ENCODE measurements at regions not wholly inside any gene's neighbourhood (a gene's known extent, or its start where the extent isn't known, plus 50 kb on each side); places are given as distances from the start of the nearest gene placed in this dataset.
A peak's percentile ranks its signal among the peaks of the same experiment; 100 is the strongest.

DNA sequence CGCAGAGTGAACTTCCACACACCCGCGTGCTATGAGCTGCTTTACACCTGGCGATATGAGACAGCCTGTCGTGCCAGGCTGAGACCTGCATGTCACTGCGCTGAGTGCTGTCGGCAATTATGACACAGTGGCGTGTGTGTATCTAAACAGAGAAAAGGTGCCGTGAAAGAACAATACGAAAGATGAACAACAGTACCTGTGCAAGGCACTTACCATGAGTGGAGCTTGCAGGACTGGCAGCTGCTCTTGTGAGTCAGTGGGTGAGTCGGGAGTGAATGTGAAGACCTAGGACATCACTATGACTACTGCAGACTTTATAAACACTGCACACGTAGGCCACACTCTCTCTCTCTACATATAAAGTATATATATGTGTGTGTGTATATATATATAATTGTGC lies 68.5 kb upstream of the DUSP22 start:
- DNase-seq (ENCODE audit: insufficient read length, low spot score): no peak

DNA sequence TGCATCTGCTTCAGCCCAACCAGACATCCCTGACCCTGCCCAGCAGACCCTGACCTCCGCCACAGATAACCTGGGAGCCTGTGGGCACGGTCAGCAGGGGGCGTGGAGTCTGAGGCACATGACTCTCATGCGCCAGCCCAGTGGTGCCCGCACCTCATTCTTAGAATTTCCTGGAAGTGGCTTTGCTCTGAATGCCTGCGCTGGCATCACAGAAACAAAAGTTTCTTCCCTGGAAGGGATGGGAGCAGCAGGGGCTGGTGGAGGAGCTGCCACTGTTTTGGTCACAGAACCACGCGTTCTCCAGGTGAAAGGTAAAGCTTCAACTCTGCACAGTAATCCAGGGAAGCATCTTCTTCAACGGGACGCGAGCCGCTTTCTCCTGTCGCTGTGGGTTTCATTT lies 67.9 kb upstream of the DUSP22 start:
- no peak for DNase-seq (ENCODE audit: insufficient read length, low spot score)
- FAIRE-seq: no peak

More for the DNA sequence above, 68.5 kb upstream of the DUSP22 start:
- peak; percentile 14 for FAIRE-seq

DNA sequence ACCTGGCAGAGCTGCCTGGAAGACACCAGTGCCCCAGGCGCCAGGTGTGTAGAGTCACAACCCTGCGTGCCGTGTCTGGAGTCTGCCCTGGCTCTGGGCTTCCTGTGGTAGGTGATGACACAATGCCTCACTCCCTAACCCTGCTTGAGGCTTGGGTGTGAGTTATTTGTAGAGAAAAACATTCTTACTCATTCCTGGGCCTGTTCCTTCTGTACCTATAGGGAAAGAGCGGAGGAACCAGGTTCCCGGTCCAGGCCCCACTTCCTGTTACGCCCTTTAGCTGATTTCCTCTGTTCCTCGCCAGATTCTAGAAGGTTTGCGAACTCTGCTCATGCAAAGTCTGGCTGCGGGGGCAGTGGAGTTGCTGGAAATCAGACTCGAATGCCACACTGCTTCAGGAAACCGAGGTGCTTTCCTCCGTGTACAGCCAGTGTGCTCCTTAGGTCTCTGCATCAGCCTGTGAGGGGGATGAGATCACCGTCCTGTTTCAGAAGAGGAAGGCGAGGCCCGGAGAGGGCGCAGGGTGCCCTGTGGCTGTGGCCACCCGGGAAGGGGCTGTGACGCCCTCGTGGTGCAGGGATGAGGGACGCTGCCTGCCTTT lies 67.1 kb upstream of the DUSP22 start:
- DNase-seq (ENCODE audit: insufficient read length, low spot score): no peak

DNA sequence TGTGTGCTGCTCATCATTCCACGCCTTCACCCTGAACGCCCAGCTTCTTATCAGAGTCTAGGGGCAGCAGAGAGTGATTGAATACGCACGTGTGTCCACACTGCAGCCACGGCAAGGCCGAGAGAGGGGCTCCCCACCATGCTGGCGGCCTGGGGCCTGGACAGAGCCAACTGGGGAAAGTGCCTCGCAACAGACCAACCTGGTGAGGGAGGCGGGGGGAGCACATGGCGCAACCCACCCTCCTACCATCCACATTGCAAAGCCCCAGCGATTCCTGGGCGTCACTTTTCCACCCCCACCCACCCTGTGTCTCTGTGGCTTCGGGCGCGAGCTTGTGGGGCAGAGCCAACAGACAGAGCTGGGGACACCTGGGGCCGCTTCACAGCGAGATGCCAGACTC lies 66.4 kb upstream of the DUSP22 start:
- DNase-seq (ENCODE audit: insufficient read length, low spot score): no peak
- FAIRE-seq: no peak

More for the DNA sequence above, 67.1 kb upstream of the DUSP22 start:
- peak; percentile 99 for FAIRE-seq

DNA sequence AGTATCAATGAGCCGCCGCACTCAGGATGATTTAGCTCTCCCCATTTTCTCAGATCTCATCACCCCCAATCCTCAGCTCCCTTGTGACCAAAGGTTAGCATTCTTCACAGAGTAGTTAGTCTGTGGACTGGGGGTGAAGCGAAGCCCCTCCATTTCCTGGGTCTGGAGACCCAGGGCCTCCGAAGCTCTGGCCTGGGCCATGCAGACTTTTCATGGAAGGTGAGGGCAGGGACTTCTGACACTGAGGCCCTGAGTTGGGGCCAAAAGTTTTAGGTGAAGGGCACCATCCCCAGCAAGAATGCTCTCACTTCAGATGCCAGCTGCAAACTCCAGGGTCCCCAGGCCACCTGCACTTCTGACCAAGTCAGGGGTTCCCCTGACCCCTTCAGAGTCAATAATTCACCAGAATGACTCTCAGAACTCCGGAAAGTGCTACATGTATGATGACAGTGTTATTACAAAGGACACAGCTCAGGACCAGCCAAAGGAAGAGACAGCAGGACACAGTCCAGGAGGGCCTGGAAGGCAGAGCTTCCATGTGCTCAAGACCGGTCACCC lies 65.7 kb upstream of the DUSP22 start:
- FAIRE-seq: peak; percentile 98
- no peak for DNase-seq (ENCODE audit: insufficient read length, low spot score)

DNA sequence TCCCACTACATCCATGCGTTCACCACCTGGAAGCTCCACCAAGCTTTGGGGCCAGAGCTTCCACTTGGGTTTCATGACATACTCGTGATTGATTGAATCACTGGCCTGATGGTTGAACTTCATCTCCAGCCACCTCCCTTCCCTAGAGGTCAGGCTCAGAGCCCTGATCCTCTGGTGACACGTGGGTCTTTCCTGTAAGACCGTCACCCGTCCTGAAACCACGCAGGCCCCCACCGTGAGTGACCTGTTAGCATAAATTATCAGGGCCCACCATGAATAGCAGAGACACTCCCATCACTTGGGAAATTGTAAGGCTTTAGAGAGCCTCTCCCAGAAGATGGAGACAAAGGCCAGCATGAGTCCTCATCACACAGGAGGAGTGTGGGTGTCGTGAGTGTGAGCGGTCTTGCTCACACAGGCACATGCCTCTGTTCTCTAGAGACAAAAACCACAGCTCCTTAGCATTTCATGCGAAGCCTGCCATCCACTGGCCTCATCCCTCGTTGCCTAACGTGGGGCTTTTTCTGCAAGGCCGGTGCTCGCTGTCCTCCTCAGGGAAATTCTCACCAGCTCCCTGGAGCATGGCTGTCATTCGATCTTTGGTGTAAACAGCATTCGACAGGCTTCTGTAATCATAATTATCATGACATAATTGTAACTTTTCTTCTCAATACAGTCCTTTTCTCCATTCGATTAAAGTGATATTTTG lies 65.1 kb upstream of the DUSP22 start:
- FAIRE-seq: no peak
- no peak for DNase-seq (ENCODE audit: insufficient read length, low spot score)

DNA sequence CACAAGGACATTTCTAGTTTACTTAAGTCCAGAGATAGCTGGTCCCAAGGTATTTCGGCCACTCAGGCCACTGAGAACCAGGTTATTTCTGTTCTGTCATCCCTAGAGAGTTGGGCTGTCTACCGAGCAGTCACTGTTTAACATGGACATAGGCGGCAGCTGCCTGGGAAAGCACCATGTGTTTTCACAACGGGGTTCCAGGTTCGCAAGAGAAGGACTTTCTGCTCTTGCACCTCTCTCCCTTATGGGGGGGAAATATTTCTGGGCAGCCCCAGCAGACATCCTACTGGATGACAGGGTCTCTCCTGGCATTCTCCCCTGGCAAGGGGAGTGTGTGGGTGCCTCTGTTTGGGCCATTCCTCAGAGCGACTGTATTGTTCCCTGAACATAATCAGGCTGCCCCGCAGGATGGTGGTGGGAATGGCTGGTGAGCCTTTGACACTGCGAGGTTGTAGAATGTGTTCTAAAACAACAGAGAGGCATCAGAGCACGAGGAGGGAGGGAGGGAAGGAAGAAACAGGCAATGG lies 64.4 kb upstream of the DUSP22 start:
- FAIRE-seq (no peak), DNase-seq (ENCODE audit: insufficient read length, low spot score) (no peak)

DNA sequence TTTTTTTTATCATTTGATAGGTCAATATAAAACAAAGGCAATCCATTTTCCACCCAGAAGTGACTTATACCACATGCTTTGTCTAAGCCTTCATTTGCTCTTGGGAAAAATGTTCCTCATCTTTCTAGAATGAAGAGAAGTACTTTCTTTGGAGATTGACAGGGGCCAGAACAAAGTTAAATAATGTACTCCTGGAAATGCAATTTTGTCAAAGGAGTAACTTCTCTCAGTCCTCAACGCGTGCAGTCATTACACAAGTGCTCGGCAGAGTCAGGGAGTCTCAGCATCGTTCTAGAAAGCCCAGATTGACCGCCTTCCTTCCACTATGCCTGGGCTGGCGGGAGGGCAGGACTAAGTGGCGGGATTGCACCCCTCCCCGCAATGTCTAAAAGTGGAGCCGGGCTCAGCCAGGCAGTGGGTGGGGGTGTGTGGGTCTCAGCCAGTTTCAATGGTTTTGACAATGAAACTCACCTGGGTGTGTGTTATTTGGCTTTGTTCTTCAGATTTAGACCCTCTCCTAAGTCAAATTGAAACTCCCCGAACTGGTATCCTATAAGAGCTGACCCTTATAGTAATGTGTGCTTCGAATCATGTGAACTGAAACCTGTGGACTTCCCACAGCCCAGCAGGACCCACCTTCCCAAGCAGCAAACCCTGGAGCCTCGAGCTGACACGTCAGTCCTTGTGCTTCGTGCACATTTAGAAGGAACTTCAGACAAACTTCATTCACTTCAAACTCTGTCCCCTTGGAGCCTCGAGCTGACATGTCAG lies 63.2 kb upstream of the DUSP22 start:
- no peak for DNase-seq (ENCODE audit: insufficient read length, low spot score)
- peak; percentile 99 for FAIRE-seq

DNA sequence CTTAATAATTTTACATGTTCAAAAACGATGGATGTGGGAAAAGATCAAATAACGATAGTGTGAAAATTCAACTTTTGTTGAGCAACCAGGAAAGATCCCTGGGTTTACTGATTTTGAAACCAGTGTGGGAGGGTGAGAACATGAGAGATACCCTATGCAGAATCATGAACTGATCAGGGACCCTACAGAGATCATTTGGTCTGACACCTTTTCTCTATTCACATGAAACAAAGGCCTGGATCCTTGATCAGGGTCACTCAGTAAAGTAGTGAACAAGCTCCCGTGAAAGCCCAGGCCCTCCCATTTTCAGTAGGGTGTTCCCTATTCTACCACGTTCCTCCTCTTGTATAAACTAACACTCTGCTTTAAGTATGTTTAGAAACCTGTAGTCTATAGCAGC lies 60.5 kb upstream of the DUSP22 start:
- FAIRE-seq: peak; percentile 96
- DNase-seq (ENCODE audit: insufficient read length, low spot score): no peak

DNA sequence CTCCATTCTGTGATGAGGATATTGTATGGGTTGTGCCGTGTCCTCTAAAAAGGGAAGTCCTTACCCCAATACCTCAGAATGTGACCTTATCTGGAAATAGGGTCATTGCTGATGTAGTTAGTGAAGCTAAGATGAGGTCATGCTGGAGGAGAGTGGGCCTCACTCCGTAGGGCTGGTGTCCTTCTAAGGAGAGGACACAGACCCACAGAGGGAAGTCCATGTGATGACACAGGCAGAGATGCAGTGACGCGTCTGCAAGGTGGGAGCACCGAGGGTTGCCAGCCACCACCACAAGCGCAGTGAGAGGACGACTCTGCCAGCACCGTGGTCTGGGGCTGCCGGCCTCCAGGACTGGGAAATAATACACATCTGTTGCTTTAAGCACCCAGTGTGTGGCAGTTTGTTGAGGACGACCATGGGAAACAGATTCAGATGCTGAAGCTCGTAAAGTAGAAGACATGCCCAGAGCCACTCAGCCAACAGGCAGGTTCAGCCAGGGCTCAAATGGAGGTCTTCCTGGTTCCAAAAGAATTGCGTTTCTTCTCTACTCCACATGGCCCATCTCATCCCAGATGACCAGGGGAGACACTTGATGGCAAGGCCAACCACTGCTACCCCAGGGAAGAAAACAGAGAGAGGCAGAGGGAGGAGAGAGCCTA lies 59.2 kb upstream of the DUSP22 start:
- DNase-seq (ENCODE audit: insufficient read length, low spot score): no peak
- peak; percentile 37 for FAIRE-seq

DNA sequence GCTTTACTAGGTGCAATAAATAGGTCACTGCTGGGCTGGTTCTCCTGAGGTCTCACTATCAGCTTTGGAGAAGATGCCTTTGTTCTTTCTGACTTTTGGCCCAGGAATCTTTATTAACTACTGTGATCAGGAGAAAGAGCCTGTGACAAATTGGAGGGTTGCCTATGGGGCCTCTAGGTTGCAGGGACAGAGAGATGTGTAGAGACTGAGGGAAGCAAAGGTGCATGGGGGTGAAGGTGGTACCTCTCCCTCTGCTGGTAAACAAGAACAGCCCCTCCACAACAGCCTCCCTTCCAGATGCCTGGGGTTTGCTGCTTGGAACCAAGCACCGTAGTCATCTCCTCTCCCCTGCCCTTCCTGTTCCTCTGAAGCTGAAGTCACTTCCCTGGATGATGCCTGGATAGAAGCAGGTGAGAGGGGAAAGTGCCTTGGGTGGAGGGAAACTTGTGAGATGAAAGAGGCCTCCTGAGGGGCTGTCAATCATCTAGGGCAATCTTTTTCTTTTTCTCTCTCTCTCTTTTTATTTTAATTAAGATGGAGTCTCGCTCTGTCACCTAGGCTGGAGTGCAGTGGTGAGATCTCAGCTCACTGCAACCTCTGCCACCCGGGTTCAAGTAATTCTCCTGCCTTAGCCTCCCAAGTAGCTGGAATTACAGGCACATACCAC lies 57.4 kb upstream of the DUSP22 start:
- peak; percentile 76 for FAIRE-seq
- DNase-seq (ENCODE audit: insufficient read length, low spot score): no peak

DNA sequence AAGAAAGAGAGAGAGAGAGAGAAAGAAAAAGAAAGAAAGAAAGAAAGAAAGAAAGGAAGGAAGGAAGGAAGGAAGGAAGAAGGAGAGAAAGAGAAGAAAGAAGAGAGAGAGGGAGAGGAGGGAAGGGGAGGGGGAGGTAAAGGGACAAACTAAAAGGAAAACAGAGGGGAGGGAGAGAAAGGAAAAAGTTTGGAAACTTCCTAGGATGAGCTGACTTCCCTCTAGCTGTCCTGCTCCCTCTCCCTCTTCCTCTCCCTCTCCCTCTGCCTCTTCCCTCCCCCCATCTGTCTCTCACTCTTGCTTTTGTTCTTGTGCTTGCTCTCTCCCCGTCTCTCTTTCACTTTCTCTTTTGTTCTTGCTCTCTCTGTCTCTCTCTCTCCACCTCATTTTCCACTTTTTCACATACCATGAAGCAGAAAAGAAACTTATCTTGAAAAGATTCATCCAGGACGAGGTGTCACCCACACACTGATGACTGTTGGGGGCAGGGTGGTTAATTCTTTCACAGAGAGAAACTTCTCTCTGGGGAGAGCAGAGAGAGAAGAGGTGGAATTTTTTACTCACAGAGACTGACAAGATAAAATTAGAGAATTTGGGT lies 56.4 kb upstream of the DUSP22 start:
- DNase-seq (ENCODE audit: insufficient read length, low spot score) (no peak), FAIRE-seq (peak; percentile 99)

DNA sequence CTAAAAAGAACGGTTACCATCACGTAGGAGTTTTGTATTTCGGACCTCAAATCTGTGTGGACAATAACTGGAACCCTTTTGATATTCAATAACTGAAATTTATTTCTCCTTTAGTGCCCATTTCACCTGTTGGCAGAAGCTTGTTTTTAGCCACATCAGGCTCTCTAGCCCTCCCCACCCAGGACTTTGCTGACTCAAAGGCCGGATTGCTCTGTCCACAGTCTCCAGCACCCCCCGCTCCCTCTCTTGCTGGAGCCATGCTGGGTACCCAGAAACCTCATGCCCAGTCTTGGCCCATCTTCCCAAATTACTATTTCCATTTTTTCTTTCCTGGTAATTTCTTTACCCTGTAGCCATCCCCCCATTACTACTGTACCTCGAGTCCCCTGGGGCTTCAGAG lies 55.8 kb upstream of the DUSP22 start:
- DNase-seq (ENCODE audit: insufficient read length, low spot score) (no peak), FAIRE-seq (no peak)

DNA sequence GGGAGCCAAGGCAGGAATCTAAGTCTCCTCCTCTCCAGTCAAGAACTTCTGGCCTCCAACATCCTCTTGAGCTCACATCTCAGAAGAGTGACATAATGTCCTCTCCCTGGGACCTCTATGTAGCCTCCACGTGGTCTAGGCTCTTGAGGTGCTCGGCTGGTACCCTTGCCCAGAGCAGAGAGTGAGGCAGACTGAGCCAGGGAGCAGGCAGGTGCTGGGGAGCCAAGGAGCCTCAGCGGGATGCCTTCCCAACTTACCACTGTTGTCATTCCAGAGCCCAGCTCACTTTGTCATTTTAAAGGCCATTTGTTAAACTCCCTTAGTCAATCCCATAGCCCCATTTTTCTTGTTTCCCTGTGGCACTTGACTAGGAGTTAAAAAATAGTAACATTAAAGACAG lies 52.1 kb upstream of the DUSP22 start:
- FAIRE-seq (no peak), DNase-seq (ENCODE audit: insufficient read length, low spot score) (no peak)

DNA sequence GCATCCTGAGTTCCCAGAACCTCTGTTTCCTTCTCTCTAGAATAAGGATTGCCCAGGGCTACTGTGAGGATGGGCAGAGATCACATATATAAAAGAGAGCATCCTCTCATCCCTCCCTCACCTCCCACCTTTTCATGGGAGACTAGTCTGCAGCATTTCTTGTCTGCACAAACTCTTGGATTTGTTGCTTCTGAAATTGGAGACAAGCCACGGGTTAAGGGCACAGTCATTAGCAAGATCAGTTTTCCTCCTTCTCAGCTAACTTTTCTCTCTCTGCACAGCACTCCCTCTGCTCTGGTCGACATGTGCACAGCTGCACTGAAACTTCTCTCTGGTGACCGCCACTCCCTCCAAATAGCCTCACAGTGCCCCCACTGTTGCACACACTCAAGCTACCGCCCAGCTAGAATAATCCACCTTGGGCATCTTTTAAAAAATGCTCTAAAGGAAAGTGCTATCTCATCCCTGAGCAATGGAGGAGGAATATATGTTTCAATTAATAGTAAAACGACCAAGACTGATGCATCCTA lies 50.9 kb upstream of the DUSP22 start:
- FAIRE-seq (peak; percentile 65), DNase-seq (ENCODE audit: insufficient read length, low spot score) (no peak)
